Mucosa of rectum (tissue), 2 donors: ENCODE measurements at regions not wholly inside any gene's neighbourhood (a gene's known extent, or its start where the extent isn't known, plus 50 kb on each side); places are given as distances from the start of the nearest gene placed in this dataset.
"Not testable (repeated sequence)": the region's sequence is repeated elsewhere in the genome, so short reads cannot be mapped to it uniquely, and the experiment has no call there.

ENCODE experiments used
- H3K27ac ChIP-seq, 2 donors: one replicate each; pipeline ENCODE4 v1.7.0; 2013; ENCODE audit warnings: inconsistent platforms in 2 of 2, low read depth in 2 of 2, low read length in 2 of 2
- H3K27me3 ChIP-seq, 2 donors: one replicate each; pipeline ENCODE4 v1.7.0; 2013; ENCODE audit warnings: low read length in 2 of 2; ENCODE audit not compliant: control insufficient read depth in 2 of 2, insufficient read depth in 2 of 2
- H3K36me3 ChIP-seq, 2 donors: one replicate each; pipeline ENCODE4 v1.7.0; 2013; ENCODE audit warnings: low read length in 2 of 2; ENCODE audit not compliant: control insufficient read depth in 2 of 2, insufficient read depth in 2 of 2
- H3K4me1 ChIP-seq, 2 donors: one replicate each; pipeline ENCODE4 v1.7.0; 2013; ENCODE audit warnings: low read length in 2 of 2, mild to moderate bottlenecking in 1 of 2; ENCODE audit not compliant: control insufficient read depth in 2 of 2, insufficient read depth in 2 of 2
- H3K4me3 ChIP-seq, 2 donors: one replicate each; pipeline ENCODE4 v1.7.0; 2013; ENCODE audit warnings: low read length in 2 of 2
- H3K9ac ChIP-seq, 2 donors: one replicate each; pipeline ENCODE4 v1.7.0; 2013; ENCODE audit warnings: low read length in 2 of 2, low read depth in 1 of 2, mild to moderate bottlenecking in 1 of 2
- H3K9me3 ChIP-seq, 2 donors: one replicate each; pipeline ENCODE4 v1.7.0; 2013; ENCODE audit warnings: low read length in 2 of 2; ENCODE audit not compliant: control insufficient read depth in 2 of 2
- donor health status: healthy.
- donor health status: Normal muscosa, but diverticular disease.

DNA sequence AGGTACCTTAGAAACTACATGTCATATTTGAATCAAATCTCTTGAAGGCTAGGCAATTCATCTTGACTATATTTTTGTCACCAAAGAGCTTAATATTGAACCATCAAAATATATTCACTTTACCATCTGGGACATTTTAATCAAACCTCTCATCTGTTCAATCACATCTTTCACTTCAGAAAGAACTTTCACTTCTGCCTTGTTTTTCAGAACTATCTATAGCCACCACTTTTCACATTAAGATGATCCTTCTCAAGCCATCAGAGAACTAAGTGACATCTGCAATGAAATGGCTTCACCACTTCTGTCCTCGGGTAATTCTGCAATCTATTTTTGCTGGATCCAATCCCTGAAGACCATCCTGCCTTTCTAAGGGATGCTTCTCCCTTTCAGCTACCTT is 57.8 kb downstream of the OR2B2 start:
- no peaks in the 10 kb centered on the region for H3K36me3 ChIP-seq
- no peak overlapping the region for H3K27ac ChIP-seq
- H3K27me3 ChIP-seq, result no peaks in the 10 kb centered on the region
- no peak overlapping the region for H3K4me3 ChIP-seq
- no peaks in the 10 kb centered on the region for H3K4me1 ChIP-seq
- H3K9me3 ChIP-seq, result no peaks in the 10 kb centered on the region
- no peak overlapping the region for H3K9ac ChIP-seq

DNA sequence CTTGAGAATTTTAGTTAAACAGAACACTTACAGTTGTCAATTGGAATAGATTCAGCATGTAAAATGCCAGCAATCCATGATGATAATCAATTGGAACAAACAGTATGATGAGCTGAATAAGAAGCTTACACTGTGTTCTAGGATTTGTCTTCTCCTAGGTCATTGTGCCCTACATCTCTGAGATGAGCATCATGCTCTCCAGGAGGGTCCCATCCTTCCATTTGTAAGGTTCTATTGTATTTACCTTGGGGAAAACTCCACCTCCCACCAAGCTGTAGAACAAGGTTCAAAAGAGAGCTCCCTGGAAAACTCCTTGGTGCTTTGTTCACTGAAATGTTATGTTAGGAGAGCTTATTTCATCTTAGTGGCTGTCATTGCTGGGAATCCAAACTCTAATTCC is 60.8 kb downstream of the OR2B2 start:
- no peaks in the 10 kb centered on the region for H3K4me1 ChIP-seq
- H3K36me3 ChIP-seq, result no peaks in the 10 kb centered on the region
- H3K9me3 ChIP-seq, result no peaks in the 10 kb centered on the region
- H3K9ac ChIP-seq, result no peak overlapping the region
- H3K4me3 ChIP-seq, result no peak overlapping the region
- H3K27me3 ChIP-seq, result no peaks in the 10 kb centered on the region
- H3K27ac ChIP-seq, result no peak overlapping the region

DNA sequence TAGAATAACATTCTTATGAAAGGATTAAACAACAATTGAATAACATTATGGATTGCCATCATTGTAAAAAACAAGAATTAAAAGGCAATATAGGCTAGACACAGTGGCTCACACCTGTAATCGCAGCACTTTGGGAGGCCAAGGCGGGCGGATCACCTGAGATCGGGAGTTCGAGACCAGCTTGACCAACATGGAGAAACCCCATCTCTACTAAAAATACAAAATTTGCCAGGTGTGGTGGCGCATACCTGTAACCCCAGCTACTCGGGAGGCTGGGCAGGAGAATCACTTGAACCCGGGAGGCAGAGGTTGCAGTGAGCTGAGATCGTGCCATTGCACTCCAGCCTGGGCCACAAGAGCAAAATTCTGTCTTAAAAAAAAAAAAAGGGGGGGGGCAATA is 63.2 kb downstream of the OR2B2 start:
- H3K27ac ChIP-seq, H3K9me3 ChIP-seq, H3K27me3 ChIP-seq, H3K4me1 ChIP-seq, H3K4me3 ChIP-seq, H3K9ac ChIP-seq, H3K36me3 ChIP-seq: not testable (repeated sequence)

DNA sequence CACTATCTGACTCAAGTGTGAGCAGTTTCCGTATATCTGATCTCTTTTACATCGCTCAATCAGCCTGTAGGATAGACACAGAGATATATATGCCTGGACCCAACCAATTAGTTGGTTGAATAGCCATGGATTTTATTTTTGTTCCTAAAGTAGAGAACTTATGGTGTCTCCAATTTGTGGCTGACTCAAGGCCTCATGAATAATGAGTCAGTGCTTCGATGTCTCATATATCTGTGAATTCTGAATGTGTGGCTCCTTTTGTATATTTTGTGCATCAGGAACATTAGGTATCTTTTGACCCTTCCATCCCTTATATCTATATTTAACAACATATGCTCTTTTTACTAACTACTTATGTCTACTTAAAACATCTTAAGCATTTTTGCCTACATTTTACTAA is 64.5 kb downstream of the OR2B2 start:
- no peak overlapping the region for H3K27ac ChIP-seq
- H3K4me1 ChIP-seq, result no peaks in the 10 kb centered on the region
- H3K36me3 ChIP-seq, result no peaks in the 10 kb centered on the region
- H3K9ac ChIP-seq, result no peak overlapping the region
- no peaks in the 10 kb centered on the region for H3K27me3 ChIP-seq
- no peak overlapping the region for H3K4me3 ChIP-seq
- no peaks in the 10 kb centered on the region for H3K9me3 ChIP-seq

DNA sequence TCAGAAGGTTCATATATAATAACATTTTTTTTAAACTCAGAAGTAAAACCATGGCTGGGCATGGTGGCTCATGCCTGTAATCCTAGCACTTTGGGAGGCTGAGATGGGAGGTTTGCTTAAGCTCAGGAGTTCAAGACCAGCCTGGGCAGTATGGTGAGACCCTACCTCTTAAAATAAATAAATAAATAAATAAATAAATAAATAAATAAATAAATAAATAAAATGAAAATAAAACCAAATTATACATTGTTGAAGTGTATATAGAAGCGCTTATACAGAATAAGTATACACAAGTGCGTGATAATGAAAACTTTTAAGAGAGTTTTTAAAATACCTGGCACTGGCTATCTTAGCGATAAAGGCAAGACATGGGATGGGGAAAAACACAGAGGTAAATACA is 71.6 kb downstream of the OR2B2 start:
- Histone ChIP-seq H3K9ac (no peak overlapping the region), H3K4me3 (no peak overlapping the region), H3K36me3 (no peaks in the 10 kb centered on the region), H3K4me1 (peaks cover 7 to 21% of the 10 kb centered on the region in 2 donors), H3K27ac (no peak overlapping the region), H3K27me3 (no peaks in the 10 kb centered on the region), H3K9me3 (no peaks in the 10 kb centered on the region)

DNA sequence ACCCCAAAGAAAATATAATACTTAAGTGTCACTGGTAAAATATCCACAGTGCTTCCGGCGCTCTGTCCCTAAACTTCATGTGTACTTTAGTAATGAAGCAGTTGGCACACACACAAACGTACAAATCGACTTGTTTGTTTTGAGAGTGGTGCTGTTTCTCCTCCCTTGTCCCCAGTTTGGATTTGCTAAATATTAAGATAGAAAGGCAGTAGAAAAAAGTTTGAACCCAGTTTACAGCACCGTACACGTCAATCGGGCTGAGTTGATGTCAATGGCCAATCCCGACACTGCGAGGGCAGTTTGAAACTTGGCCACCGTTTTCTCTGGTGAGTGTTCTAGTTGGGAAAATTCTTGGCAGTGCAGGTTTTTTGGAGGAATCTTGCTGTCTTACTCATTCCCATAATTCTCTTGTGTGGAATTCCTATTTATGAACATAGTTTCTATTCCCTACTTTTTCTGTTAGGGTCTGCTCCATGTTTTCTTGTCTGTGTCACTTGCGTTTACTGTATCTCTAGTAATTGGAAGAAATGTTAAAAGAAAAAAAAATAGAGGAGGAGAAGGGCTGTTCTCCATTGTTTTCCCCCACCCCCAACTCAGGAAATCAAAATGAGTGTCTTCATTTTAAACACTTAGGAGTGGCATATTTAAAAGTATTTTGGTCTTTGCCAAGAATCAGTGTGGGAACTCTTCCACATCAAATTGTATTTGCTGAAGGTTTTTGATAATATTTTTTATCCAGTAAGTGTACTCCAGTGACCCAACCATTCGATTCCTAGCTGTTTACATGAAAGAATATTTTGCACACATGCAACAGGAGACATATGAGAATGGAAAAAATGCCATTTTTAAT is 72.3 kb downstream of the OR2B2 start:
- peak overlapping the region; percentile 92 to 99 for H3K27ac ChIP-seq
- H3K4me1 ChIP-seq, result peaks cover 8 to 23% of the 10 kb centered on the region in 2 donors
- peak overlapping the region; percentile 93 to 99 for H3K9ac ChIP-seq

DNA sequence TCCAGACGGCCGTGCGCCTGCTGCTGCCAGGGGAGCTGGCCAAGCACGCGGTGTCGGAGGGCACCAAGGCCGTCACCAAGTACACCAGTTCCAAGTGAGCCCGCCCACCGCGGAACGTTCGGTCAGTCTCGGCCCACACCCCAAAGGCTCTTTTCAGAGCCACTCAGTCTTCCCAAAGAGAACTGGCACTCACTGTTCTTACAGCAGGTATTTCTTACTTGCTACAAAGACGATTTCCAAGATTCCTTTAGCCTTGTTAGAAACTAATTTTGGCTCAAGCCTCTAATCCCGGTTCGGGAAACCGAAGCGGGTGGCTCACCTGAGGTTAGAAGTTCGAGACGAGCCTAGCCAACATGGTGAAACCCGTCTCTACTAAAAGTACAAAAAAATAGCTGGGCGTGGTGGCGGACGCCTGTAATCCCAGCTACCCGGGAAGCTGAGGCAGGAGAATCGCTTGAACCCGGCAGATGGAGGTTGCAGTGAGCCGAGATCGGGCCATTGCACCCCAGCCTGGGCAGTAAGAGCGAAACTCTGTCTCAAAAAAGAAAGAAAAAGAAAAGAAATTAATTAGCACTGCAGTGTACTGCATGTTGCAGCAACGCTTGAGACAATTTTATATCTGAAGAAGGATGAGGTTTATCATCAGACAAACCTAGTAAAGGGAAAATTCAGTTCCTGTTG is 73.1 kb downstream of the OR2B2 start:
- Histone ChIP-seq H3K4me1 (peaks cover 10 to 23% of the 10 kb centered on the region in 2 donors), H3K9ac (peak overlapping the region; percentile 93 to 99), H3K27ac (peak overlapping the region; percentile 92 to 99), H3K4me3 (peak overlapping the region; percentile 78 to 87), H3K9me3 (no peaks in the 10 kb centered on the region), H3K36me3 (no peaks in the 10 kb centered on the region), H3K27me3 (no peaks in the 10 kb centered on the region)

More for the DNA sequence above, 72.3 kb downstream of the OR2B2 start:
- H3K4me3 ChIP-seq, result peak overlapping the region; percentile 78 to 87
- H3K9me3 ChIP-seq, result no peaks in the 10 kb centered on the region
- no peaks in the 10 kb centered on the region for H3K36me3 ChIP-seq
- H3K27me3 ChIP-seq, result no peaks in the 10 kb centered on the region

DNA sequence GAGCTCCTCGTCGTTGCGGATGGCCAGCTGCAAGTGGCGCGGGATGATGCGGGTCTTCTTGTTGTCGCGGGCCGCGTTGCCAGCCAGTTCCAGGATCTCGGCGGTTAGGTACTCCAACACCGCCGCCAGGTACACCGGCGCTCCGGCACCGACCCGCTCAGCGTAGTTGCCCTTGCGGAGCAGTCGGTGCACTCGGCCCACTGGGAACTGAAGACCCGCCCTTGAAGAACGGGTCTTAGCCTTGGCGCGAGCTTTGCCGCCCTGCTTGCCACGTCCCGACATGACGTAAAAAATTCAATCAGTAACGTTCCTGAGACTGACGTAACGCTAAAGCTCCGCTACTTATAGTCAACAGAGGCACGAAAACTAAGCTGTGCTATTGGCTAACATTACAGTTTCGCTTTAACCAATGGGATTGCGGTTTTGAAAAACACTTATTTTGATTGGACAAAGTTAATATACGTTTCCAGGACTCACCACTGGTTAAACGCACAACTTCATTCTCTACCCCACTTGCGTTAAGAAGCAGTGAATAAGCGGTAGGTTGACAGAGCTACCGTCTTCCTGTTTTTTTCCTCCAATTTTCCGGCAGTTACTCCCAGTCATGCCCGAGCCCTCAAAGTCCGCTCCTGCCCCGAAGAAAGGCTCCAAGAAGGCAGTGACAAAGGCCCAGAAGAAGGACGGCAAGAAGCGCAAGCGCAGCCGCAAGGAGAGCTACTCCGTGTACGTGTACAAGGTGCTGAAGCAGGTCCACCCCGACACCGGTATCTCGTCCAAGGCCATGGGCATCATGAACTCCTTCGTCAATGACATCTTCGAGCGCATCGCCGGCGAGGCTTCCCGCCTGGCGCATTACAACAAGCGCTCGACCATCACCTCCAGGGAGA is 73.9 kb downstream of the OR2B2 start:
- H3K36me3 ChIP-seq, result no peaks in the 10 kb centered on the region
- peak overlapping the region; percentile 78 to 87 for H3K4me3 ChIP-seq
- H3K9ac ChIP-seq, result peak overlapping the region; percentile 93 to 99
- H3K27ac ChIP-seq, result peak overlapping the region; percentile 92 to 99
- no peaks in the 10 kb centered on the region for H3K9me3 ChIP-seq
- H3K27me3 ChIP-seq, result no peaks in the 10 kb centered on the region
- H3K4me1 ChIP-seq, result peaks cover 10 to 23% of the 10 kb centered on the region in 2 donors

DNA sequence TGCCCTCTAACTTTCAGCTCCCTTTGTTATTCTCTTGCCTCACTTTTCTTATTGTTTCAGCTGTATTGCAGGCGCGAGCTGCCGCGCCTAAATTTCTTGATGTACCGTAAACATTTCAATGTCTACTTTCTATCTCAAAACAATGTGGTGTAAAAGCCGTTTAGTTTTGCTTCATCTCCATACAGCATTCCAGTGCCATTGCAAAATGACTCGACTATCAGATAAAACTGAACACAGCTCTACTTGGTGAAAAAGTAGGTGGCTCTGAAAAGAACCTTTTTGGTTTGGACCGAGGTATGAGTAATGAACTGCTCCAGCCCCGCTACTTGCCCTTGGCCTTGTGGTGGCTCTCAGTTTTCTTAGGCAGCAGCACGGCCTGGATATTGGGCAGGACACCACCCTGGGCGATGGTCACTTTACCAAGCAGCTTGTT is 74.6 kb downstream of the OR2B2 start:
- H3K9me3 ChIP-seq, result no peaks in the 10 kb centered on the region
- peak overlapping the region; percentile 78 to 87 for H3K4me3 ChIP-seq
- H3K4me1 ChIP-seq, result peaks cover 10 to 23% of the 10 kb centered on the region in 2 donors
- peak overlapping the region; percentile 92 to 99 for H3K27ac ChIP-seq
- H3K9ac ChIP-seq, result peak overlapping the region; percentile 93 to 99
- no peaks in the 10 kb centered on the region for H3K27me3 ChIP-seq
- H3K36me3 ChIP-seq, result no peaks in the 10 kb centered on the region
